Ascending aorta (tissue), 2 donors: ENCODE measurements at regions not wholly inside any gene's neighbourhood (a gene's known extent, or its start where the extent isn't known, plus 50 kb on each side); places are given as distances from the start of the nearest gene placed in this dataset.

Source experiments
- DNase-seq, 2 donors: peaks; one replicate each; pipeline ENCODE4 v3.0.0-alpha.2; 2019; ENCODE audit warnings: low spot score in 2 of 2
- H3K27ac ChIP-seq, 2 donors: fragments of 200-600 bp; sonication (generic); one replicate each; pipeline ENCODE4 v1.5.1; 2016 to 2017; ENCODE audit warnings: mild to moderate bottlenecking in 1 of 2
- H3K27me3 ChIP-seq: fragments of 200-600 bp; sonication (generic); one replicate; pipeline ENCODE4 v1.5.1; 2017
- H3K36me3 ChIP-seq, 2 donors: fragments of 200-600 bp; sonication (generic); one replicate each; pipeline ENCODE4 v1.5.1; 2016
- H3K4me1 ChIP-seq, 2 donors: fragments of 200-600 bp; sonication (generic); one replicate each; pipeline ENCODE4 v1.5.1; 2016 to 2017; ENCODE audit warnings: mild to moderate bottlenecking in 1 of 2
- H3K4me3 ChIP-seq, 2 donors: fragments of 200-600 bp; sonication (generic); one replicate each; pipeline ENCODE4 v1.5.1; 2016 to 2017; ENCODE audit warnings: mild to moderate bottlenecking in 1 of 2
- H3K9me3 ChIP-seq, 2 donors: fragments of 200-600 bp; sonication (generic); one replicate each; pipeline ENCODE4 v1.5.1; 2016
- intact Hi-C: fragments of 100-400 bp; cut with DNase I; formaldehyde crosslinking; loops from one replicate; pipeline ENCODE4 v1.15.1; 2023
- TF ChIP-seq, protein P1 (sequence below), 3 experiments: fragments of 200-600 bp in 2 of 3; fragments of 450-650 bp in 1 of 3; sonication (generic) in 2 of 3; IDR thresholded peaks; one replicate each; pipeline ENCODE4 v1.5.1; 2016 to 2019; ENCODE audit warnings: antibody characterized with exemption in 3 of 3, mild to moderate bottlenecking in 1 of 3, moderate library complexity in 1 of 3

DNA sequence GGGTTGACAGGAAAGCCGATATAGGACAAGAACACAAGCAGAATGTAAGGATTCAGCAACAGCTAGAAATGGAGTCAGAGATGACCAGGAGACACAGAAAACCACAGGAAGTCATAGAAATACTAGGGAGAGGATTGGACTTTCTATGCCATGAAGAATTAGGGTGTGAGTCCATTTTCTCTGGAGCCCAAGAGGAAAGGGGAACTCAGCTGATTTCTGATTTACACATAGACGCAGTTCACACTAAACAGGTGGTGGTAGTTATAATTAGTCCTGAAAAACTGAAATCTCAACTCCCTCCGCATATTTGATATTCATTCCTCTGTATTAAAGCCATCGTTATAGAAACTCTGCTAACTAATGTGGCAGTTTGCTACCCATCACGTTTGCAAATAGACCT lies 292.7 kb upstream of the STT3B start:
- peaks cover 0 to 6% of the 10 kb centered on the region in 2 donors for H3K4me1 ChIP-seq
- intact Hi-C loops = no loop called here
- H3K27ac ChIP-seq = no peak overlapping the region
- H3K36me3 ChIP-seq = no peaks in the 10 kb centered on the region
- H3K9me3 ChIP-seq = no peaks in the 10 kb centered on the region
- TF ChIP-seq, protein P1, sequence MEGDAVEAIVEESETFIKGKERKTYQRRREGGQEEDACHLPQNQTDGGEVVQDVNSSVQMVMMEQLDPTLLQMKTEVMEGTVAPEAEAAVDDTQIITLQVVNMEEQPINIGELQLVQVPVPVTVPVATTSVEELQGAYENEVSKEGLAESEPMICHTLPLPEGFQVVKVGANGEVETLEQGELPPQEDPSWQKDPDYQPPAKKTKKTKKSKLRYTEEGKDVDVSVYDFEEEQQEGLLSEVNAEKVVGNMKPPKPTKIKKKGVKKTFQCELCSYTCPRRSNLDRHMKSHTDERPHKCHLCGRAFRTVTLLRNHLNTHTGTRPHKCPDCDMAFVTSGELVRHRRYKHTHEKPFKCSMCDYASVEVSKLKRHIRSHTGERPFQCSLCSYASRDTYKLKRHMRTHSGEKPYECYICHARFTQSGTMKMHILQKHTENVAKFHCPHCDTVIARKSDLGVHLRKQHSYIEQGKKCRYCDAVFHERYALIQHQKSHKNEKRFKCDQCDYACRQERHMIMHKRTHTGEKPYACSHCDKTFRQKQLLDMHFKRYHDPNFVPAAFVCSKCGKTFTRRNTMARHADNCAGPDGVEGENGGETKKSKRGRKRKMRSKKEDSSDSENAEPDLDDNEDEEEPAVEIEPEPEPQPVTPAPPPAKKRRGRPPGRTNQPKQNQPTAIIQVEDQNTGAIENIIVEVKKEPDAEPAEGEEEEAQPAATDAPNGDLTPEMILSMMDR (IDR thresholded peaks at IDR 0.05) = no peak
- H3K27me3 ChIP-seq = no peaks in the 10 kb centered on the region
- H3K4me3 ChIP-seq = no peak overlapping the region
- DNase-seq = no peak

DNA sequence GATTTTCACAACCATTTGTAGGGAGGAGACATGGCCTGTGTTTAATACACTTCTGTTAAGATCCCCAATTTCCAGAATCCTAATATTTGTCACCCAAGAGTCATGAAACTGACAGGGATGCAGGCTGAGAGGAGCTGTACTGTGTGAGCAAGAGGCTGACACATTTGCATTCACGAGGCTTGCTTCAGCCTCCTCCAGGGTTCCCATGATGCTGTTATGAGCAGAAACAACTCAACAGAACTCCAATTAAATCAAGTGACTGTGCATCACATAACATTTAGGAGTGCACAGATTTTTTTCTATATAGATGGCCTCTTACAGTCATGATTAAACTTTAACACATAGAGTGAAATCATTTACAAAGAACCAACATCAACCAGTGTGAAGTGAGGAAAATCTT lies 292.3 kb upstream of the STT3B start:
- Histone ChIP-seq H3K9me3 (no peaks in the 10 kb centered on the region), H3K36me3 (no peaks in the 10 kb centered on the region), H3K27ac (no peak overlapping the region), H3K4me1 (peaks cover 0 to 6% of the 10 kb centered on the region in 2 donors), H3K4me3 (no peak overlapping the region), H3K27me3 (no peaks in the 10 kb centered on the region)
- DNase-seq = no peak
- intact Hi-C loops = no loop called here
- TF ChIP-seq, protein P1 (IDR thresholded peaks at IDR 0.05) = no peak

DNA sequence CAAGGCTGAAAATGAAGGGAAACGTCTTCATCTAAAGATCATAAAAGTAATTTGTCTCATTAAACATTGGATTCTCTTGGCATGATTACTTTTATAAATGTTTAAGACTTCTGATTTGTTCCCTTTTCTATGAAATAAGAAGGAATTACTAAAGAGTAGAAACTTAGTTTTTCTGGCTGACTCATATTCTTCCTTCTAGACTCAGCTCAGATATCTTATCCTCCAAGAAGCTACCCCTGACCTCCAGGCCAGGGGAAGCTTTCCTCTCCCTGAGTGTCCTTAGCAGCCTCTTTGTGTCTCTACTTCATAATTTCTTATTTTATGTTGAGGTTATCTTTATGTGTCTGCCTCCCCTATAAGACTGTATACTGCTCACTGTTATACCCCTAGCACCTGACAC lies 291.9 kb upstream of the STT3B start:
- peaks cover 0 to 6% of the 10 kb centered on the region in 2 donors for H3K4me1 ChIP-seq
- H3K4me3 ChIP-seq = no peak overlapping the region
- H3K27me3 ChIP-seq = no peaks in the 10 kb centered on the region
- TF ChIP-seq, protein P1 (IDR thresholded peaks at IDR 0.05) = no peak
- no peaks in the 10 kb centered on the region for H3K9me3 ChIP-seq
- no peak overlapping the region for H3K27ac ChIP-seq
- no peak for DNase-seq
- intact Hi-C loops = no loop called here
- no peaks in the 10 kb centered on the region for H3K36me3 ChIP-seq

DNA sequence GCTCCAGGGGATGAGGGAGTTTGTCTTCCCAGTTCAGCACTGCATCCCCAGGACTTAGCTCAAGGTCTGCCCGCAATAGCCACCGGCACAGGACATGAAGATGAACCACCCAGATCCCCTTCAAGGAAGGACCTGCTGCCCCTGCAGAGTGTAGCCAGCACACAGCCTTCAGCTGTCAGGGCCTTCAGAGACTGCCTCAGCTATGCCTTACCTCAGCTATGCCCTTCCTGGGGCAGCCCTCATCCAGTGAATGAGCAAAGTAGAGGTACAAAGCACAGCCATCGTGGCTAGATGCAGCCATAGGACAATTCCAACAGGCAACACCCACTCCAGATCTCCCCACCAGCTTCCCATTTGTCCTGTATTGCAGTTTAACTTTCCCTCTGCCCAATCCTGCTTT lies 291.2 kb upstream of the STT3B start:
- Histone ChIP-seq H3K36me3 (no peaks in the 10 kb centered on the region), H3K9me3 (no peaks in the 10 kb centered on the region), H3K27me3 (no peaks in the 10 kb centered on the region), H3K4me3 (no peak overlapping the region), H3K4me1 (peaks cover 0 to 6% of the 10 kb centered on the region in 2 donors), H3K27ac (no peak overlapping the region)
- intact Hi-C loops = no loop called here
- TF ChIP-seq, protein P1 (IDR thresholded peaks at IDR 0.05) = no peak
- no peak for DNase-seq

DNA sequence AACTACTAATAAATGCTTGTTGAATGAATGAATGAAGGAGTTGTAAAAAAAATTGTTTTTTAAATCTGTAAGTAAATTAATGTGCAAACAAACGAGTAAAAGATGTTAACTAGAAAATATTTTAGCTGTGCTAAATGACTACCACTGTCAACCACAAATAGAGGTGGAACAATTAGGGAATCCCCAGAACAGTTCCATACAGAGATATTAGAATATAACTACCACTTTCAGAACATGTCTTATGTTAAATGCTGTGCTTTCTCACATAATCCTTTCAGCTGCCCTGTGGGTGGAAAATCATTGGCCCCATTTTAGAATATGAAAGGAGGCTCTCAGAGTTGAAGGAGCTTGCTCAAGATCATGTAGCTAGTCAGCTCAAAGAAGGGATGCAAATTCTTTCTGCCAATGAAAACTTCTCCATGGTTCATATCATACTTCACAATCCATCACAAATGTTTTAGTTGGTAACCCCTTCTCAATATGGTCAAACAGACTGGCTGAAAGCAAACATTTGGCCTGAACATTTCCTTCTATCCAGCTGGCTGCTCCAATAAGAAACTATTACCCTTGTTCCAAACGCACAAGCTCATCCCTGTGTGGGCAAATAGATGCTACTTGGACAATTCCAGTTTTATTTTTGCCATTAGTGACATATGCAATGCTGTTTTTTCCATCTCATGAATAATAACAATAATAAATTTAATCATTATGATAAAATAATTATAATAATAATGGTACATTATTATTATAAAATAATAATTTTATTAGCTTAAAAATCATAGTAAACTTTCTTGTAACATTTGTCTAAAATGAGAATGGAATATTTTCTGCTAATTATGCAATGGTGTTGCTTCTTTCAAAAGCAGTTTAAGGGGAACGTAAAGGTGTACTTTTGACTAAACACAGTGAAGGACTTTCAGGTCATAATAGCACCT lies 290.4 kb upstream of the STT3B start:
- H3K27me3 ChIP-seq = no peaks in the 10 kb centered on the region
- DNase-seq = no peak
- intact Hi-C loops = no loop called here

More for the DNA sequence above, 290.4 kb upstream of the STT3B start:
- TF ChIP-seq, protein P1 (IDR thresholded peaks at IDR 0.05) = no peak
- no peaks in the 10 kb centered on the region for H3K9me3 ChIP-seq
- no peaks in the 10 kb centered on the region for H3K36me3 ChIP-seq
- H3K4me1 ChIP-seq = peaks cover 0 to 6% of the 10 kb centered on the region in 2 donors
- no peak overlapping the region for H3K4me3 ChIP-seq
- no peak overlapping the region for H3K27ac ChIP-seq
